B cell (primary cell): ENCODE measurements at regions not wholly inside any gene's neighbourhood (a gene's known extent, or its start where the extent isn't known, plus 50 kb on each side); places are given as distances from the start of the nearest gene placed in this dataset.

Experiments used
- ATAC-seq: fragments of 200-7000 bp; cut with Tn5 transposase; one replicate; pipeline ENCODE4 v1.10.0; 2021; ENCODE audit warnings: low read depth, mild to moderate bottlenecking, moderate number of reproducible peaks, moderate library complexity
- CTCF ChIA-PET: fragments of 350-600 bp; sonication (Branson Sonifier 250); formaldehyde crosslinking; loops from one replicate; lab custom pipeline; 2021; ENCODE audit warnings: antibody characterized with exemption, inconsistent platforms; lab: Charles Lee
- POLR2A ChIA-PET: fragments of 350-600 bp; sonication (Branson Sonifier 250); formaldehyde crosslinking; loops from one replicate; lab custom pipeline; 2021; ENCODE audit warnings: antibody characterized with exemption; lab: Charles Lee
- DNase-seq: peaks from one replicate; pipeline ENCODE4 v3.0.0; 2013
- H2AFZ ChIP-seq: 2 replicates; pipeline ENCODE4 v1.6.1; 2012; ENCODE audit warnings: mild to moderate bottlenecking, low read depth, low read length; ENCODE audit not compliant: insufficient read depth, poor library complexity, severe bottlenecking
- H3K27ac ChIP-seq, 2 donors: 1 replicate in 1 of 2; 2 replicates in 1 of 2; pipeline ENCODE4 v1.5.1; 2012 to 2013; ENCODE audit warnings: low read length in 2 of 2, mild to moderate bottlenecking in 2 of 2, moderate library complexity in 1 of 2
- H3K27me3 ChIP-seq, 4 experiments: fragments of 200-600 bp in 1 of 4; sonication (generic) in 1 of 4; replicated peaks in 1 of 4; 1 replicate in 2 of 4; 2 replicates in 2 of 4; pipeline versions ENCODE4 v1.6.1 to v1.7.0; 2013 to 2016; ENCODE audit warnings: low read length in 3 of 4, mild to moderate bottlenecking in 2 of 4, mixed read lengths in 1 of 4, moderate library complexity in 1 of 4; ENCODE audit not compliant: insufficient read depth in 4 of 4, control insufficient read depth in 3 of 4; ENCODE audit errors: control extremely low read depth in 1 of 4
- H3K36me3 ChIP-seq, 2 experiments: replicated peaks in 1 of 2; 1 replicate in 1 of 2; 2 replicates in 1 of 2; pipeline versions ENCODE4 v1.6.1 to v1.7.1; 2013; ENCODE audit warnings: low read length in 1 of 2; ENCODE audit not compliant: insufficient read depth in 2 of 2, control insufficient read depth in 1 of 2; ENCODE audit errors: control extremely low read depth in 1 of 2, extremely low read depth in 1 of 2
- H3K4me1 ChIP-seq, 2 donors: fragments of 200-600 bp in 1 of 2; sonication (generic) in 1 of 2; 1 replicate in 1 of 2; 2 replicates in 1 of 2; pipeline versions ENCODE4 v1.5.1 to v1.6.1; 2013 to 2017; ENCODE audit warnings: low read length in 2 of 2; ENCODE audit not compliant: control insufficient read depth in 2 of 2, insufficient read depth in 2 of 2
- H3K4me2 ChIP-seq: replicated peaks from 2 replicates; pipeline ENCODE3; 2012; ENCODE audit warnings: mild to moderate bottlenecking, low read depth, low read length; ENCODE audit not compliant: poor library complexity, severe bottlenecking
- H3K4me3 ChIP-seq, 5 experiments: fragments of 200-600 bp in 1 of 5; sonication (generic) in 1 of 5; 1 replicate in 3 of 5; 2 replicates in 2 of 5; pipeline versions ENCODE4 v1.5.1 to v1.7.0; 2011 to 2016; ENCODE audit warnings: low read length in 4 of 5, mild to moderate bottlenecking in 4 of 5, low read depth in 2 of 5, control low read depth in 1 of 5, moderate library complexity in 1 of 5; ENCODE audit not compliant: insufficient read depth in 1 of 5; ENCODE audit errors: control extremely low read depth in 1 of 5, extremely low read depth in 1 of 5
- H3K79me2 ChIP-seq: fragments of 200-600 bp; sonication (generic); one replicate; pipeline ENCODE4 v1.6.0; 2016; ENCODE audit warnings: low read length; ENCODE audit not compliant: control insufficient read depth, insufficient read depth
- H3K9ac ChIP-seq: fragments of 200-600 bp; sonication (generic); 2 replicates; pipeline ENCODE4 v1.6.1; 2017; ENCODE audit warnings: mild to moderate bottlenecking, low read length, moderate library complexity
- H3K9me3 ChIP-seq, 3 donors: one replicate each; pipeline versions ENCODE4 v1.6.1 to v1.7.1; 2013; ENCODE audit warnings: low read length in 2 of 3; ENCODE audit not compliant: control insufficient read depth in 2 of 3, insufficient read depth in 1 of 3; ENCODE audit errors: control extremely low read depth in 1 of 3
- H4K20me1 ChIP-seq: 2 replicates; pipeline ENCODE4 v1.6.0; 2012; ENCODE audit warnings: mild to moderate bottlenecking, low read length; ENCODE audit not compliant: insufficient read depth, control insufficient read depth, poor library complexity, severe bottlenecking
- H3K27ac Mint-ChIP-seq: one replicate; pipeline ENCODE4 v1.8.0; 2021; ENCODE audit warnings: mixed read lengths
- H3K27me3 Mint-ChIP-seq: one replicate; pipeline ENCODE4 v1.8.0; 2021; ENCODE audit warnings: mixed read lengths
- H3K4me1 Mint-ChIP-seq: one replicate; pipeline ENCODE4 v1.8.0; 2021; ENCODE audit warnings: mixed read lengths
- H3K4me3 Mint-ChIP-seq: one replicate; pipeline ENCODE4 v1.8.0; 2021; ENCODE audit warnings: mixed read lengths
- H3K9me3 Mint-ChIP-seq: one replicate; pipeline ENCODE4 v1.8.0; 2022; ENCODE audit warnings: mixed read lengths; ENCODE audit not compliant: insufficient read depth
- CTCF ChIP-seq: fragments of 200-600 bp; IDR thresholded peaks from one replicate; pipeline ENCODE4 v1.8.0; 2022; ENCODE audit warnings: antibody characterized with exemption, mild to moderate bottlenecking
- EZH2 ChIP-seq: IDR thresholded peaks from 2 replicates; pipeline ENCODE4 v1.6.1; 2012; ENCODE audit warnings: borderline replicate concordance, low read depth, mild to moderate bottlenecking, moderate library complexity, low read length; ENCODE audit not compliant: insufficient read depth, poor library complexity, severe bottlenecking
- WGBS: methylation state at CpG from one replicate; pipeline ENCODE4 v1.1.5; 2013; ENCODE audit warnings: missing lambda C conversion rate; ENCODE audit not compliant: insufficient coverage; 5-methylcytosine and 5-hydroxymethylcytosine counted together
- intact Hi-C: fragments of 100-400 bp; cut with micrococcal nuclease; formaldehyde crosslinking; loops from one replicate; pipeline ENCODE4 v1.10.0; 2022

DNA sequence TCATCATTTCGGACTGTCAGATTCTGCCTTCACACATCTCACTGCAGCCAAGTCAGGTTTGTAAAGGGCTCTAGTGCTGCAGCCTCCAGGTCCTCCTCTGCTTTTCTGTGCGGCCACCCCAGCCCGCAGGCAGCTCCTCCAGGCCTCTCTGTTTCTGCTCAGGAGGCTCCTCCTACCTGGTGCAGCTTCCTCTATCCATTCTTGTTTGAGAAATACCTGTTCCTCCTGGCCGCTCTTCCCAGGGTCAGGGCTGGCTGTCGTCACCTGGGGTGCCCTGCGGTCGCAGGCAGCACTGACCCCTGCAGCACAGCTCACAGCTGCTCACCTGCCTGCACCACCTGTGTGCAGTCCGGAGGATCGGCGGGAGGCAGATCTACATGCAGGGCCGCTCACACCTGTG, 387.7 kb upstream of the IRX4 start:
- H3K79me2 ChIP-seq: no peaks in the 10 kb centered on the region
- 80% methylated on average over 7 of the region's 11 CpGs for WGBS
- CTCF ChIA-PET: no interaction called here
- H3K9ac ChIP-seq: no peak overlapping the region
- Mint-ChIP-seq H3K27ac (no peak overlapping the region), H3K9me3 (peaks cover 2% of the 10 kb centered on the region), H3K4me3 (no peak overlapping the region), H3K27me3 (no peaks in the 10 kb centered on the region), H3K4me1 (no peaks in the 10 kb centered on the region)
- POLR2A ChIA-PET: no interaction called here
- no peaks in the 10 kb centered on the region for H3K4me1 ChIP-seq
- H3K4me3 ChIP-seq: no peak overlapping the region
- no peaks in the 10 kb centered on the region for H4K20me1 ChIP-seq
- intact Hi-C loops: no loop called here
- no peak for ATAC-seq
- H3K36me3 ChIP-seq: no peaks in the 10 kb centered on the region
- H3K27me3 ChIP-seq: no peaks in the 10 kb centered on the region
- no peak overlapping the region for H3K27ac ChIP-seq
- TF ChIP-seq CTCF (no peak), EZH2 (no peak)
- H3K9me3 ChIP-seq: peaks cover 0 to 18% (median 0%) of the 10 kb centered on the region in 3 donors
- DNase-seq: no peak
- no peak overlapping the region for H3K4me2 ChIP-seq
- H2AFZ ChIP-seq: no peak overlapping the region

GRCh38 chr5:2269656-2270055, 386.9 kb upstream of the IRX4 start:
- WGBS: 94% methylated on average over 2 of the region's 5 CpGs

More at GRCh38 chr5:2269656-2270055, 386.9 kb upstream of the IRX4 start:
- no peak overlapping the region for H2AFZ ChIP-seq
- H3K79me2 ChIP-seq: no peaks in the 10 kb centered on the region
- H3K27me3 ChIP-seq: no peaks in the 10 kb centered on the region
- ATAC-seq (no peak), DNase-seq (no peak)
- H3K27ac Mint-ChIP-seq: no peak overlapping the region
- H3K27me3 Mint-ChIP-seq: no peaks in the 10 kb centered on the region
- TF ChIP-seq EZH2: no peak
- no peak for TF ChIP-seq CTCF
- H3K4me1 Mint-ChIP-seq: no peaks in the 10 kb centered on the region
- H3K4me3 Mint-ChIP-seq: no peak overlapping the region
- H4K20me1 ChIP-seq: no peaks in the 10 kb centered on the region
- peaks cover 0 to 15% (median 0%) of the 10 kb centered on the region in 3 donors for H3K9me3 ChIP-seq
- intact Hi-C loops: no loop called here
- no peak overlapping the region for H3K9ac ChIP-seq
- H3K4me3 ChIP-seq: no peak overlapping the region
- no peak overlapping the region for H3K4me2 ChIP-seq
- ChIA-PET POLR2A (no interaction called here), CTCF (no interaction called here)
- H3K9me3 Mint-ChIP-seq: peaks cover 2% of the 10 kb centered on the region
- no peaks in the 10 kb centered on the region for H3K4me1 ChIP-seq
- H3K27ac ChIP-seq: no peak overlapping the region
- H3K36me3 ChIP-seq: no peaks in the 10 kb centered on the region
